IMR-90 (cell line): ENCODE measurements at regions not wholly inside any gene's neighbourhood (a gene's known extent, or its start where the extent isn't known, plus 50 kb on each side); places are given as distances from the start of the nearest gene placed in this dataset.

Experiments used
- ATAC-seq: fragments of 200-7000 bp; cut with Tn5 transposase; 2 replicates; pipeline ENCODE4 v1.9.1; 2020; ENCODE audit warnings: low read depth, mild to moderate bottlenecking, moderate library complexity
- BruUV-seq: library from RNA; stranded (reverse); fragments of 400-500 nt; replicated peaks from 2 replicates; lab custom pipeline; 2021; lab: Mats Ljungman, UMichigan
- CTCF ChIA-PET: fragments of 300-600 bp; formaldehyde crosslinking; extraction: SDS; loops from one replicate; lab custom pipeline; 2021; ENCODE audit warnings: antibody characterized with exemption; lab: Yijun Ruan, JAX
- POLR2A ChIA-PET: fragments of 300-600 bp; sonication (Branson Sonifier 250); formaldehyde crosslinking; loops from one replicate; lab custom pipeline; 2022; ENCODE audit warnings: antibody characterized with exemption; ENCODE audit not compliant: unreplicated experiment; lab: Charles Lee
- DNase-seq: peaks from one replicate; pipeline ENCODE4 v3.0.0; 2013
- H2AFZ ChIP-seq: replicated peaks from 2 replicates; pipeline ENCODE3; 2013; ENCODE audit warnings: low read length, mild to moderate bottlenecking; ENCODE audit not compliant: poor library complexity
- H2AK5ac ChIP-seq: 2 replicates; pipeline ENCODE4 v1.6.1; 2013; ENCODE audit warnings: low read depth, low read length, inconsistent platforms
- H2AK9ac ChIP-seq: replicated peaks from 2 replicates; pipeline ENCODE3; 2013; ENCODE audit warnings: mild to moderate bottlenecking, low read depth, low read length, moderate library complexity; ENCODE audit not compliant: poor library complexity
- H2BK120ac ChIP-seq: 2 replicates; pipeline ENCODE4 v1.6.1; 2013; ENCODE audit warnings: low read depth, low read length, inconsistent platforms
- H2BK15ac ChIP-seq: 3 replicates; pipeline ENCODE4 v1.6.1; 2013; ENCODE audit warnings: low read depth, low read length, inconsistent platforms
- H2BK20ac ChIP-seq: 2 replicates; pipeline ENCODE4 v1.6.1; 2013; ENCODE audit warnings: low read depth, mild to moderate bottlenecking, inconsistent platforms, low read length, moderate library complexity
- H2BK5ac ChIP-seq: 2 replicates; pipeline ENCODE4 v1.6.1; 2013; ENCODE audit warnings: mild to moderate bottlenecking, low read depth, low read length, inconsistent platforms; ENCODE audit not compliant: poor library complexity, severe bottlenecking
- H3K14ac ChIP-seq: replicated peaks from 2 replicates; pipeline ENCODE4 v1.6.1; 2013; ENCODE audit warnings: low read depth, low read length, inconsistent platforms
- H3K18ac ChIP-seq: 2 replicates; pipeline ENCODE4 v1.6.1; 2013; ENCODE audit warnings: low read depth, low read length, control low read depth
- H3K23ac ChIP-seq: 2 replicates; pipeline ENCODE4 v1.6.1; 2013; ENCODE audit warnings: low read depth, low read length, inconsistent platforms
- H3K27ac ChIP-seq: 2 replicates; pipeline ENCODE4 v1.5.1; 2013; ENCODE audit warnings: mild to moderate bottlenecking, control low read depth, low read length; ENCODE audit not compliant: insufficient read depth
- H3K27me3 ChIP-seq: 2 replicates; pipeline ENCODE4 v1.6.1; 2013; ENCODE audit warnings: low read length; ENCODE audit not compliant: control insufficient read depth, insufficient read depth
- H3K36me3 ChIP-seq: 2 replicates; pipeline ENCODE4 v1.6.1; 2013; ENCODE audit warnings: low read length, mixed read lengths; ENCODE audit not compliant: control insufficient read depth, insufficient read depth
- H3K4ac ChIP-seq: 2 replicates; pipeline ENCODE4 v1.6.1; 2013; ENCODE audit warnings: low read depth, low read length, inconsistent platforms
- H3K4me1 ChIP-seq: 2 replicates; pipeline ENCODE4 v1.6.1; 2013; ENCODE audit warnings: low read length, mixed read lengths; ENCODE audit not compliant: control insufficient read depth, insufficient read depth
- H3K4me2 ChIP-seq: 2 replicates; pipeline ENCODE4 v1.6.1; 2013; ENCODE audit warnings: low read depth, mild to moderate bottlenecking, control low read depth, low read length, moderate library complexity
- H3K4me3 ChIP-seq: 2 replicates; pipeline ENCODE4 v1.5.1; 2013; ENCODE audit warnings: low read depth, mild to moderate bottlenecking, control low read depth, low read length, moderate library complexity; ENCODE audit not compliant: insufficient read depth
- H3K56ac ChIP-seq: 2 replicates; pipeline ENCODE4 v1.6.1; 2013; ENCODE audit warnings: low read length, inconsistent platforms; ENCODE audit not compliant: insufficient read depth; ENCODE audit errors: extremely low read depth
- H3K79me1 ChIP-seq, 2 experiments: 2 replicates each; pipeline ENCODE4 v1.6.1; 2013; ENCODE audit warnings: low read length in 2 of 2, inconsistent platforms in 1 of 2, low read depth in 1 of 2
- H3K9ac ChIP-seq: 2 replicates; pipeline ENCODE4 v1.6.1; 2013; ENCODE audit warnings: low read depth, low read length, control low read depth
- H3K9me1 ChIP-seq: 2 replicates; pipeline ENCODE4 v1.6.1; 2013; ENCODE audit warnings: low read length, inconsistent platforms; ENCODE audit not compliant: insufficient read depth
- H3K9me3 ChIP-seq: 2 replicates; pipeline ENCODE4 v1.6.1; 2013; ENCODE audit warnings: low read length; ENCODE audit not compliant: control insufficient read depth, insufficient read depth
- H4K20me1 ChIP-seq: 2 replicates; pipeline ENCODE4 v1.6.1; 2013; ENCODE audit warnings: low read length, inconsistent platforms; ENCODE audit not compliant: insufficient read depth
- H4K5ac ChIP-seq: 2 replicates; pipeline ENCODE4 v1.6.1; 2013; ENCODE audit warnings: mild to moderate bottlenecking, low read depth, low read length, control low read depth
- H4K8ac ChIP-seq, 2 experiments: 2 replicates each; pipeline ENCODE4 v1.6.1; 2013; ENCODE audit warnings: low read depth in 2 of 2, low read length in 2 of 2, control low read depth in 1 of 2, inconsistent platforms in 1 of 2
- H4K91ac ChIP-seq: 2 replicates; pipeline ENCODE4 v1.6.1; 2013; ENCODE audit warnings: low read depth, low read length, inconsistent platforms; ENCODE audit not compliant: insufficient read depth
- BHLHE40 ChIP-seq: fragments of 150-350 bp; IDR thresholded peaks from 2 replicates; pipeline ENCODE4 v1.6.1; 2016; ENCODE audit warnings: mild to moderate bottlenecking, low read depth, low read length
- CHD1 ChIP-seq: IDR thresholded peaks from 2 replicates; pipeline ENCODE4 v1.6.1; 2012; ENCODE audit warnings: low read depth, low read length, improper control_type of control experiment
- FOS ChIP-seq: fragments of 150-350 bp; IDR thresholded peaks from 2 replicates; pipeline ENCODE4 v1.6.1; 2016; ENCODE audit warnings: low read depth, low read length
- MAFK ChIP-seq: IDR thresholded peaks from 2 replicates; pipeline ENCODE4 v1.6.1; 2012; ENCODE audit warnings: low read depth, low read length, improper control_type of control experiment
- MAZ ChIP-seq: IDR thresholded peaks from 2 replicates; pipeline ENCODE4 v1.6.1; 2012; ENCODE audit warnings: low read depth, mild to moderate bottlenecking, low read length, improper control_type of control experiment, moderate library complexity, borderline replicate concordance
- MXI1 ChIP-seq: IDR thresholded peaks from 2 replicates; pipeline ENCODE4 v1.6.1; 2012; ENCODE audit warnings: low read depth, mild to moderate bottlenecking, low read length, moderate library complexity, borderline replicate concordance
- RAD21 ChIP-seq: IDR thresholded peaks from 2 replicates; pipeline ENCODE4 v1.6.1; 2012; ENCODE audit warnings: low read length, improper control_type of control experiment
- RCOR1 ChIP-seq: IDR thresholded peaks from 2 replicates; pipeline ENCODE4 v1.6.1; 2012; ENCODE audit warnings: mild to moderate bottlenecking, low read length, improper control_type of control experiment; ENCODE audit not compliant: insufficient replicate concordance
- RFX5 ChIP-seq: IDR thresholded peaks from 2 replicates; pipeline ENCODE4 v1.8.0; 2012; ENCODE audit warnings: low read depth, mild to moderate bottlenecking, low read length, moderate library complexity
- SMC3 ChIP-seq: fragments of 150-350 bp; IDR thresholded peaks from 2 replicates; pipeline ENCODE4 v1.6.1; 2016; ENCODE audit warnings: low read depth, mild to moderate bottlenecking, antibody characterized with exemption, low read length, moderate library complexity
- USF2 ChIP-seq: fragments of 150-350 bp; IDR thresholded peaks from 2 replicates; pipeline ENCODE4 v1.6.1; 2017; ENCODE audit warnings: mild to moderate bottlenecking, antibody characterized with exemption, low read length, low read depth
- WGBS, 2 experiments: methylation state at CpG; one replicate each; pipeline versions ENCODE4 v1.1.5 to v1.1.7; 2013; ENCODE audit warnings: missing lambda C conversion rate in 2 of 2; ENCODE audit not compliant: insufficient read length in 1 of 2; ENCODE audit errors: extremely low coverage in 2 of 2; 5-methylcytosine and 5-hydroxymethylcytosine counted together
- dilution Hi-C: fragments of 300-500 bp; cut with HindIII; formaldehyde crosslinking; loops from one replicate; pipeline ENCODE4 v1.14.3; 2018; ENCODE audit warnings: low sequenced_read_pairs; ENCODE audit not compliant: unreplicated experiment
- in situ Hi-C: fragments of 300-500 bp; cut with MboI; formaldehyde crosslinking; loops from 3 replicates; pipeline ENCODE4 v1.14.3; 2019; ENCODE audit warnings: low sequenced_read_pairs, inconsistent platforms, mixed read lengths
- intact Hi-C: fragments of 100-400 bp; cut with micrococcal nuclease; formaldehyde crosslinking; loops from 2 replicates; pipeline ENCODE4 v1.10.0; 2022

- no peak overlapping the region for H3K4ac ChIP-seq
- no peak overlapping the region for H2BK120ac ChIP-seq
- no peaks in the 10 kb centered on the region for H3K36me3 ChIP-seq
- H3K4me2 ChIP-seq = no peak overlapping the region
- no peaks in the 10 kb centered on the region for H3K27me3 ChIP-seq
- H3K9me3 ChIP-seq = peaks cover 40% of the 10 kb centered on the region
- no peak overlapping the region for H3K27ac ChIP-seq
- H3K9me1 ChIP-seq = no peaks in the 10 kb centered on the region
- ChIA-PET CTCF (no interaction called here), POLR2A (no interaction called here)
- no peak overlapping the region for H2BK15ac ChIP-seq
- dilution Hi-C loops = no loop called here
- no peaks in the 10 kb centered on the region for H4K20me1 ChIP-seq
- no peaks in the 10 kb centered on the region for H3K4me1 ChIP-seq
- no peak overlapping the region for H3K56ac ChIP-seq
- no peaks in the 10 kb centered on the region for H3K79me1 ChIP-seq
- DNase-seq (no peak), ATAC-seq (no peak)
- no peak overlapping the region for H3K9ac ChIP-seq
- H4K8ac ChIP-seq = no peak overlapping the region
- no peak overlapping the region for H3K18ac ChIP-seq
- intact Hi-C loops = no loop called here
- H3K4me3 ChIP-seq = no peak overlapping the region
- no peak for TF ChIP-seq FOS
- no peak for TF ChIP-seq CHD1
- TF ChIP-seq BHLHE40 = no peak
- no peak for TF ChIP-seq RCOR1
- no peak for TF ChIP-seq MAZ
- no peak for TF ChIP-seq RAD21
- no peak for TF ChIP-seq USF2
- TF ChIP-seq MAFK = no peak
- TF ChIP-seq MXI1 = no peak
- TF ChIP-seq RFX5 = no peak
- no peak for TF ChIP-seq SMC3
- H4K91ac ChIP-seq = no peak overlapping the region
- no peak overlapping the region for H2BK20ac ChIP-seq
- no peak overlapping the region for H2AK5ac ChIP-seq
- no TSS peak for BruUV-seq
- no peak overlapping the region for H3K14ac ChIP-seq
- H4K5ac ChIP-seq = no peak overlapping the region
- H2BK5ac ChIP-seq = no peak overlapping the region
- in situ Hi-C loops = loop anchor here (25.0 kb wide), 1 partner anchor 151 kb away; no protein-coding TSS in a partner anchor
- H3K23ac ChIP-seq = no peak overlapping the region
- no peak overlapping the region for H2AK9ac ChIP-seq
- H2AFZ ChIP-seq = no peak overlapping the region
- WGBS, 2 experiments = 88% methylated on average over 17 of the region's 41 CpGs; no CpG with 5 or more reads in 1 of the 2 experiments
Measured at GRCh38 chr17:74113326-74113725, 90.2 kb upstream of the RPL38 start.
